HL-60 (cell line): ENCODE measurements at regions not wholly inside any gene's neighbourhood (a gene's known extent, or its start where the extent isn't known, plus 50 kb on each side); places are given as distances from the start of the nearest gene placed in this dataset.

Experiments used
- DNase-seq, 2 experiments: peaks; one replicate each; pipeline ENCODE4 v3.0.0-alpha.2; 2010 to 2020; ENCODE audit warnings: low read depth in 1 of 2, low spot score in 1 of 2
- H3K27ac ChIP-seq: fragments of 250-450 bp; sonication (Bioruptor Pico); replicated peaks from 2 replicates; pipeline ENCODE4 v1.5.1; 2020; ENCODE audit warnings: mild to moderate bottlenecking, moderate library complexity
- H3K27me3 ChIP-seq: fragments of 250-450 bp; sonication (Bioruptor Pico); 2 replicates; pipeline ENCODE4 v1.5.1; 2021; ENCODE audit warnings: mild to moderate bottlenecking, moderate library complexity; ENCODE audit not compliant: insufficient read depth, poor library complexity, severe bottlenecking
- H3K4me3 ChIP-seq: replicated peaks from 2 replicates; pipeline ENCODE4 v1.5.1; 2011; ENCODE audit warnings: mild to moderate bottlenecking, control low read depth, low read length; ENCODE audit not compliant: insufficient read depth
- GABPA ChIP-seq: IDR thresholded peaks from 2 replicates; pipeline ENCODE4 v1.6.1; 2012; ENCODE audit warnings: low read depth
- POLR2AphosphoS5 ChIP-seq: IDR thresholded peaks from 2 replicates; pipeline ENCODE4 v1.6.1; 2012; ENCODE audit warnings: low read depth
- SPI1 ChIP-seq: IDR thresholded peaks from 2 replicates; pipeline ENCODE4 v1.6.1; 2012; ENCODE audit warnings: low read depth, mild to moderate bottlenecking, borderline replicate concordance
- TF ChIP-seq, protein P1 (sequence below): IDR thresholded peaks from one replicate; pipeline ENCODE4 v1.5.1; 2011; ENCODE audit warnings: low read length, control low read depth, inconsistent platforms; ENCODE audit not compliant: insufficient read depth
- TF ChIP-seq, protein P2 (sequence below): IDR thresholded peaks from 2 replicates; pipeline ENCODE4 v1.6.1; 2012; ENCODE audit warnings: low read depth; ENCODE audit not compliant: insufficient replicate concordance

DNA sequence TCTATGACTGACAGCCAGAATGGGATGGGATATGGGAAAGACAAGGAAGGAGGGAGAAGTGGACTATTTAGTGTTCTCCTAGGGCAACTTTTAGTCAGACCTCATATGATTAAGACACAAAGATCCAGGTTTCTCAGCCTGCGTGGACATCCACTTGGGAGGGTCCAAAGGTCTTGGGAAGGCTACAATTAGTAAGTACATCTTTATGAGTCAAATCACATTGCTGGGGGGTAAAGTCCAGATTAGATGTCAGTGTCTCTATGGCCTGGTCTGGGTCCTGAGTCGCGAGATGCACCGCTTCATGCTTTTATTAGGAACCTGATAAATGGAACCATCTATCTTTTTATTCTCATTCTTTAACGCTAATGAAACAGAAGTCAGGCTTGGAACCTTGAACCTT, 378.4 kb upstream of the ASIC2 start:
- no peak for DNase-seq
- H3K27me3 ChIP-seq: peaks cover 5% of the 10 kb centered on the region
- no peak overlapping the region for H3K4me3 ChIP-seq
- H3K27ac ChIP-seq: no peak overlapping the region
- TF ChIP-seq GABPA: no peak
- no peak for TF ChIP-seq SPI1
- TF ChIP-seq, protein P1, sequence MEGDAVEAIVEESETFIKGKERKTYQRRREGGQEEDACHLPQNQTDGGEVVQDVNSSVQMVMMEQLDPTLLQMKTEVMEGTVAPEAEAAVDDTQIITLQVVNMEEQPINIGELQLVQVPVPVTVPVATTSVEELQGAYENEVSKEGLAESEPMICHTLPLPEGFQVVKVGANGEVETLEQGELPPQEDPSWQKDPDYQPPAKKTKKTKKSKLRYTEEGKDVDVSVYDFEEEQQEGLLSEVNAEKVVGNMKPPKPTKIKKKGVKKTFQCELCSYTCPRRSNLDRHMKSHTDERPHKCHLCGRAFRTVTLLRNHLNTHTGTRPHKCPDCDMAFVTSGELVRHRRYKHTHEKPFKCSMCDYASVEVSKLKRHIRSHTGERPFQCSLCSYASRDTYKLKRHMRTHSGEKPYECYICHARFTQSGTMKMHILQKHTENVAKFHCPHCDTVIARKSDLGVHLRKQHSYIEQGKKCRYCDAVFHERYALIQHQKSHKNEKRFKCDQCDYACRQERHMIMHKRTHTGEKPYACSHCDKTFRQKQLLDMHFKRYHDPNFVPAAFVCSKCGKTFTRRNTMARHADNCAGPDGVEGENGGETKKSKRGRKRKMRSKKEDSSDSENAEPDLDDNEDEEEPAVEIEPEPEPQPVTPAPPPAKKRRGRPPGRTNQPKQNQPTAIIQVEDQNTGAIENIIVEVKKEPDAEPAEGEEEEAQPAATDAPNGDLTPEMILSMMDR: no peak
- TF ChIP-seq POLR2AphosphoS5: no peak
- TF ChIP-seq, protein P2, sequence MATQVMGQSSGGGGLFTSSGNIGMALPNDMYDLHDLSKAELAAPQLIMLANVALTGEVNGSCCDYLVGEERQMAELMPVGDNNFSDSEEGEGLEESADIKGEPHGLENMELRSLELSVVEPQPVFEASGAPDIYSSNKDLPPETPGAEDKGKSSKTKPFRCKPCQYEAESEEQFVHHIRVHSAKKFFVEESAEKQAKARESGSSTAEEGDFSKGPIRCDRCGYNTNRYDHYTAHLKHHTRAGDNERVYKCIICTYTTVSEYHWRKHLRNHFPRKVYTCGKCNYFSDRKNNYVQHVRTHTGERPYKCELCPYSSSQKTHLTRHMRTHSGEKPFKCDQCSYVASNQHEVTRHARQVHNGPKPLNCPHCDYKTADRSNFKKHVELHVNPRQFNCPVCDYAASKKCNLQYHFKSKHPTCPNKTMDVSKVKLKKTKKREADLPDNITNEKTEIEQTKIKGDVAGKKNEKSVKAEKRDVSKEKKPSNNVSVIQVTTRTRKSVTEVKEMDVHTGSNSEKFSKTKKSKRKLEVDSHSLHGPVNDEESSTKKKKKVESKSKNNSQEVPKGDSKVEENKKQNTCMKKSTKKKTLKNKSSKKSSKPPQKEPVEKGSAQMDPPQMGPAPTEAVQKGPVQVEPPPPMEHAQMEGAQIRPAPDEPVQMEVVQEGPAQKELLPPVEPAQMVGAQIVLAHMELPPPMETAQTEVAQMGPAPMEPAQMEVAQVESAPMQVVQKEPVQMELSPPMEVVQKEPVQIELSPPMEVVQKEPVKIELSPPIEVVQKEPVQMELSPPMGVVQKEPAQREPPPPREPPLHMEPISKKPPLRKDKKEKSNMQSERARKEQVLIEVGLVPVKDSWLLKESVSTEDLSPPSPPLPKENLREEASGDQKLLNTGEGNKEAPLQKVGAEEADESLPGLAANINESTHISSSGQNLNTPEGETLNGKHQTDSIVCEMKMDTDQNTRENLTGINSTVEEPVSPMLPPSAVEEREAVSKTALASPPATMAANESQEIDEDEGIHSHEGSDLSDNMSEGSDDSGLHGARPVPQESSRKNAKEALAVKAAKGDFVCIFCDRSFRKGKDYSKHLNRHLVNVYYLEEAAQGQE: no peak

DNA sequence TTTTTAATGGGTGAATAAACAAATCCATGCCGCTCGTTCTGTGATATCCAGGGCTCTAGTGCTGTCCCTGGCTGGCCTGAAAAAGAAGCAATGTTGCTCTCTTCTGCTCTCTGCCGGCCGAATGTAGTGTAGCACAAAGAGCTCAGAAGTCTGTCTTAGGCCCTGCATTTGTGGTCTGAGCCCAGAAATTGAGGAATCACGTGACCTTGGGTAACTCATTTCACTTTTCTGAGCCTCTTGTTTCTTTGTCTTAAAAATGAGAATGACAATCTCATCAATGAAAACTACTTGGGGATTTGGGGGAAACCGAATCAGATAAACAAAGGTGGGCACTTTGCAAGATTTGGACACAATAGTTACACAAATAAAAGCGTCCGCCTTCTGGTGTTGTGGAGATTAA, 381.6 kb upstream of the ASIC2 start:
- Histone ChIP-seq H3K27me3 (peaks cover 5% of the 10 kb centered on the region), H3K27ac (no peak overlapping the region), H3K4me3 (no peak overlapping the region)
- TF ChIP-seq, protein P1: peak; percentile 46
- TF ChIP-seq, protein P2: no peak
- DNase-seq: peak; percentile 28 to 66

DNA sequence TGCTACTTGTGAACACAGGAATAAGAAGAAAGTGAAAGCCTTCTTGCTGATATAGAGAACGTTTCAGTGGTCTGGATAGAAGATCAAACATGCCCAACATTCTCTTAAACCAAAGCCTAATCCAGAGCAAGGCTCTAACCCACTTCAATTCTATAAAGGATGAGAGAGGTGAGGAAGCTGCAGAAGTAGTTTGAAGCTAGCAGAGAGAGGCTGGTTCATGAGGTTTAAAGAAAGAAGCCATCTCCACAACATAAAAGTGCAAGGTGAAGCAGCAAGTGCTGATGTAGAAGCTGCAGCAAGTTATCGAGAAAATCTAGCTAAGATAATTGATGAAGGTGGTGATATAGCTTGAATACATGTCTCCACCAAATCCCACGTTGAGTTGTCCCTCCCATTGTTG, 383.3 kb upstream of the ASIC2 start:
- Histone ChIP-seq H3K27me3 (peaks cover 2% of the 10 kb centered on the region), H3K4me3 (no peak overlapping the region)
- no peak for DNase-seq

More for the DNA sequence above, 383.3 kb upstream of the ASIC2 start:
- TF ChIP-seq SPI1 (no peak), POLR2AphosphoS5 (no peak), GABPA (no peak)
- TF ChIP-seq, protein P2: no peak
- TF ChIP-seq, protein P1: no peak
- H3K27ac ChIP-seq: no peak overlapping the region
